HEK293 (cell line): ENCODE measurements at regions not wholly inside any gene's neighbourhood (a gene's known extent, or its start where the extent isn't known, plus 50 kb on each side); places are given as distances from the start of the nearest gene placed in this dataset.

Source experiments
- CTCF ChIP-seq: fragments of 450-650 bp; formaldehyde crosslinking; IDR thresholded peaks from 2 replicates; pipeline ENCODE4 v1.5.1; 2016; ENCODE audit warnings: missing biosample characterization, missing genetic modification characterization
- FEZF1 ChIP-seq: fragments of 450-650 bp; formaldehyde crosslinking; IDR thresholded peaks from 2 replicates; pipeline ENCODE4 v1.5.1; 2016; ENCODE audit warnings: missing biosample characterization, missing genetic modification characterization
- TCF7L2 ChIP-seq: IDR thresholded peaks from 2 replicates; pipeline ENCODE4 v1.6.1; 2011; ENCODE audit warnings: low read depth, mild to moderate bottlenecking, inconsistent platforms, low read length, moderate library complexity, borderline replicate concordance
- ZBTB7A ChIP-seq: fragments of 450-650 bp; formaldehyde crosslinking; IDR thresholded peaks from 2 replicates; pipeline ENCODE4 v1.5.1; 2016; ENCODE audit warnings: low read depth, missing biosample characterization, missing genetic modification characterization
- ZIC2 ChIP-seq: fragments of 450-650 bp; formaldehyde crosslinking; IDR thresholded peaks from 2 replicates; pipeline ENCODE4 v1.5.1; 2016; ENCODE audit warnings: missing biosample characterization, missing genetic modification characterization
- ZNF114 ChIP-seq: fragments of 450-650 bp; formaldehyde crosslinking; IDR thresholded peaks from 2 replicates; pipeline ENCODE4 v1.5.0; 2017; ENCODE audit warnings: missing biosample characterization, missing genetic modification characterization
- ZNF354C ChIP-seq: fragments of 450-650 bp; formaldehyde crosslinking; IDR thresholded peaks from 2 replicates; pipeline ENCODE4 v1.5.1; 2016; ENCODE audit warnings: missing biosample characterization, missing genetic modification characterization, low read depth, borderline replicate concordance
- ZNF585B ChIP-seq: fragments of 450-650 bp; formaldehyde crosslinking; IDR thresholded peaks from 2 replicates; pipeline ENCODE4 v1.5.1; 2016; ENCODE audit warnings: missing biosample characterization, missing genetic modification characterization
- ZNF76 ChIP-seq: fragments of 450-650 bp; formaldehyde crosslinking; IDR thresholded peaks from 2 replicates; pipeline ENCODE4; 2016; ENCODE audit warnings: low read depth, missing biosample characterization, missing genetic modification characterization, borderline replicate concordance
- ZNF777 ChIP-seq: fragments of 450-650 bp; formaldehyde crosslinking; IDR thresholded peaks from 2 replicates; pipeline ENCODE4 v1.5.1; 2017; ENCODE audit warnings: missing biosample characterization, missing genetic modification characterization, borderline replicate concordance
- TF ChIP-seq, protein P1 (sequence below): fragments of 450-650 bp; formaldehyde crosslinking; IDR thresholded peaks from 2 replicates; pipeline ENCODE4 v1.5.1; 2016; ENCODE audit warnings: missing biosample characterization, missing genetic modification characterization

GRCh38 chr5:165397516-165397915 is 1892.1 kb downstream of the MAT2B start:
- no peak for TF ChIP-seq ZNF777
- TF ChIP-seq ZIC2: no peak
- no peak for TF ChIP-seq ZNF585B
- TF ChIP-seq CTCF (tag by site-specific recombination): no peak
- TF ChIP-seq ZBTB7A (tag by site-specific recombination): no peak
- TF ChIP-seq ZNF76: no peak
- no peak for TF ChIP-seq ZNF114 (tag by site-specific recombination)
- TF ChIP-seq FEZF1 (tag by site-specific recombination): no peak
- TF ChIP-seq TCF7L2: no peak
- no peak for TF ChIP-seq ZNF354C (tag by site-specific recombination)
- TF ChIP-seq, protein P1, sequence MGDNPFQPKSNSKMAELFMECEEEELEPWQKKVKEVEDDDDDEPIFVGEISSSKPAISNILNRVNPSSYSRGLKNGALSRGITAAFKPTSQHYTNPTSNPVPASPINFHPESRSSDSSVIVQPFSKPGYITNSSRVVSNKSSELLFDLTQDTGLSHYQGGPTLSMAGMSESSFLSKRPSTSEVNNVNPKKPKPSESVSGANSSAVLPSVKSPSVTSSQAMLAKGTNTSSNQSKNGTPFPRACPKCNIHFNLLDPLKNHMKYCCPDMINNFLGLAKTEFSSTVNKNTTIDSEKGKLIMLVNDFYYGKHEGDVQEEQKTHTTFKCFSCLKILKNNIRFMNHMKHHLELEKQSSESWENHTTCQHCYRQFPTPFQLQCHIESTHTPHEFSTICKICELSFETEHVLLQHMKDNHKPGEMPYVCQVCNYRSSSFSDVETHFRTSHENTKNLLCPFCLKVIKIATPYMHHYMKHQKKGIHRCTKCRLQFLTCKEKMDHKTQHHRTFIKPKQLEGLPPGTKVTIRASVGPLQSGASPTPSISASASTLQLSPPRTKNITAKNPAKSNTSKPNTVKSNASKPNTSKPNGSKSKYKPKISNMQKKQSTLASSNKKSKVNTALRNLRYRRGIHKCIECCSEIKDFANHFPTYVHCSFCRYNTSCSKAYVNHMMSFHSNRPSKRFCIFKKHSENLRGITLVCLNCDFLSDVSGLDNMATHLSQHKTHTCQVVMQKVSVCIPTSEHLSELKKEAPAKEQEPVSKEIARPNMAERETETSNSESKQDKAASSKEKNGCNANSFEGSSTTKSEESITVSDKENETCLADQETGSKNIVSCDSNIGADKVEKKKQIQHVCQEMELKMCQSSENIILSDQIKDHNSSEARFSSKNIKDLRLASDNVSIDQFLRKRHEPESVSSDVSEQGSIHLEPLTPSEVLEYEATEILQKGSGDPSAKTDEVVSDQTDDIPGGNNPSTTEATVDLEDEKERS (tag by site-specific recombination): no peak
